ENCODE measurements at regions not wholly inside any gene's neighbourhood (a gene's known extent, or its start where the extent isn't known, plus 50 kb on each side); places are given as distances from the start of the nearest gene placed in this dataset.
"Not testable (repeated sequence)": the region's sequence is repeated elsewhere in the genome, so short reads cannot be mapped to it uniquely, and the experiment has no call there.

- 21 to 29% methylated on average over 4 of the region's 4 CpGs for WGBS, 2 donors
- Histone ChIP-seq H3K27me3 (ENCODE audit: control insufficient read depth in 1 of 2, insufficient read depth in 2 of 2, low read length in 2 of 2) (no peaks in the 10 kb centered on the region), H3K4me3 (ENCODE audit: low read depth in 1 of 2, low read length in 2 of 2) (no peak overlapping the region), H3K27ac (ENCODE audit: low read depth in 2 of 2, low read length in 1 of 2) (no peak overlapping the region), H3K36me3 (ENCODE audit: control insufficient read depth in 2 of 2, insufficient read depth in 2 of 2, low read length in 1 of 2) (no peaks in the 10 kb centered on the region), H3K9me3 (ENCODE audit: control insufficient read depth in 2 of 2, insufficient read depth in 1 of 2, low read depth in 1 of 2, low read length in 1 of 2) (no peaks in the 10 kb centered on the region), H3K4me1 (ENCODE audit: control insufficient read depth in 2 of 2, insufficient read depth in 2 of 2, low read length in 1 of 2) (no peaks in the 10 kb centered on the region)
Measured at GRCh38 chr9:82829818-82830217, 233.1 kb downstream of the RASEF start.

GRCh38 chr9:82865524-82865923 lies 197.4 kb downstream of the RASEF start:
- Histone ChIP-seq H3K9me3 (ENCODE audit: control insufficient read depth in 2 of 2, insufficient read depth in 1 of 2, low read depth in 1 of 2, low read length in 1 of 2) (no peaks in the 10 kb centered on the region), H3K27me3 (ENCODE audit: control insufficient read depth in 1 of 2, insufficient read depth in 2 of 2, low read length in 2 of 2) (no peaks in the 10 kb centered on the region), H3K4me1 (ENCODE audit: control insufficient read depth in 2 of 2, insufficient read depth in 2 of 2, low read length in 1 of 2) (no peaks in the 10 kb centered on the region), H3K4me3 (ENCODE audit: low read depth in 1 of 2, low read length in 2 of 2) (no peak overlapping the region), H3K27ac (ENCODE audit: low read depth in 2 of 2, low read length in 1 of 2) (no peak overlapping the region), H3K36me3 (ENCODE audit: control insufficient read depth in 2 of 2, insufficient read depth in 2 of 2, low read length in 1 of 2) (no peaks in the 10 kb centered on the region)
- WGBS, 2 donors: 92 to 97% methylated on average over 2 of the region's 2 CpGs

GRCh38 chr9:82880336-82881050 lies 182.4 kb downstream of the RASEF start:
- H3K27ac ChIP-seq (ENCODE audit: low read depth in 2 of 2, low read length in 1 of 2): no peak overlapping the region
- no peaks in the 10 kb centered on the region for H3K27me3 ChIP-seq (ENCODE audit: control insufficient read depth in 1 of 2, insufficient read depth in 2 of 2, low read length in 2 of 2)
- no peak overlapping the region for H3K4me3 ChIP-seq (ENCODE audit: low read depth in 1 of 2, low read length in 2 of 2)
- 51 to 54% methylated on average over 5 of the region's 5 CpGs for WGBS, 2 donors
- no peaks in the 10 kb centered on the region for H3K9me3 ChIP-seq (ENCODE audit: control insufficient read depth in 2 of 2, insufficient read depth in 1 of 2, low read depth in 1 of 2, low read length in 1 of 2)
- no peaks in the 10 kb centered on the region for H3K4me1 ChIP-seq (ENCODE audit: control insufficient read depth in 2 of 2, insufficient read depth in 2 of 2, low read length in 1 of 2)
- H3K36me3 ChIP-seq (ENCODE audit: control insufficient read depth in 2 of 2, insufficient read depth in 2 of 2, low read length in 1 of 2): no peaks in the 10 kb centered on the region

DNA sequence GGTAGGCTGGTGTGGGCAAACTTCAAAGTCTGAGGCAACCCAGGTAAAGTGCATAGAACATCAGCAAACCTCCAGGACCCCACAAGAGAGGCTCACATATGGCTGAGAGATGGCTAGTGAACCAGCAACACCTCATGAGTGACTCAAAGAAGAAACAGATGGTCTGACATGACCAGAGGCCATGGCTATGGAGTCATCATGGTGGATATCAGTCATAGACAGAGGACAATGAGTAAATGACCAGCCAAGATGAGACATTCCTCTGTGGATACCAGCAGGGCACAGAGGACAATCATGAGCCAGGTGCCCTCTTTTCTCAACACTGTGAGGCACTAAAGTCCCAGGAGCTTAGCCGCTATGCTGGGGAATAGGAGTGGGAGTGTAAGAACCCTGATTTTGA lies 180.8 kb downstream of the RASEF start:
- WGBS, 2 donors: 88 to 93% methylated on average over 1 of the region's 1 CpG
- no peaks in the 10 kb centered on the region for H3K9me3 ChIP-seq (ENCODE audit: control insufficient read depth in 2 of 2, insufficient read depth in 1 of 2, low read depth in 1 of 2, low read length in 1 of 2)

GRCh38 chr9:82882748-82883147 lies 180.2 kb downstream of the RASEF start:
- Histone ChIP-seq H3K4me3 (ENCODE audit: low read depth in 1 of 2, low read length in 2 of 2) (no peak overlapping the region), H3K27me3 (ENCODE audit: control insufficient read depth in 1 of 2, insufficient read depth in 2 of 2, low read length in 2 of 2) (no peaks in the 10 kb centered on the region), H3K9me3 (ENCODE audit: control insufficient read depth in 2 of 2, insufficient read depth in 1 of 2, low read depth in 1 of 2, low read length in 1 of 2) (no peaks in the 10 kb centered on the region), H3K27ac (ENCODE audit: low read depth in 2 of 2, low read length in 1 of 2) (no peak overlapping the region), H3K4me1 (ENCODE audit: control insufficient read depth in 2 of 2, insufficient read depth in 2 of 2, low read length in 1 of 2) (no peaks in the 10 kb centered on the region), H3K36me3 (ENCODE audit: control insufficient read depth in 2 of 2, insufficient read depth in 2 of 2, low read length in 1 of 2) (no peaks in the 10 kb centered on the region)
- WGBS, 2 donors: 42 to 46% methylated on average over 2 of the region's 2 CpGs

More for the DNA sequence above, 180.8 kb downstream of the RASEF start:
- Histone ChIP-seq H3K36me3 (ENCODE audit: control insufficient read depth in 2 of 2, insufficient read depth in 2 of 2, low read length in 1 of 2) (no peaks in the 10 kb centered on the region), H3K27ac (ENCODE audit: low read depth in 2 of 2, low read length in 1 of 2) (no peak overlapping the region), H3K4me1 (ENCODE audit: control insufficient read depth in 2 of 2, insufficient read depth in 2 of 2, low read length in 1 of 2) (no peaks in the 10 kb centered on the region), H3K27me3 (ENCODE audit: control insufficient read depth in 1 of 2, insufficient read depth in 2 of 2, low read length in 2 of 2) (no peaks in the 10 kb centered on the region), H3K4me3 (ENCODE audit: low read depth in 1 of 2, low read length in 2 of 2) (no peak overlapping the region)

GRCh38 chr9:82883436-82883835 lies 179.5 kb downstream of the RASEF start:
- H3K4me1 ChIP-seq (ENCODE audit: control insufficient read depth in 2 of 2, insufficient read depth in 2 of 2, low read length in 1 of 2): no peaks in the 10 kb centered on the region
- H3K27ac ChIP-seq (ENCODE audit: low read depth in 2 of 2, low read length in 1 of 2): no peak overlapping the region
- H3K36me3 ChIP-seq (ENCODE audit: control insufficient read depth in 2 of 2, insufficient read depth in 2 of 2, low read length in 1 of 2): no peaks in the 10 kb centered on the region
- H3K9me3 ChIP-seq (ENCODE audit: control insufficient read depth in 2 of 2, insufficient read depth in 1 of 2, low read depth in 1 of 2, low read length in 1 of 2): no peaks in the 10 kb centered on the region
- H3K4me3 ChIP-seq (ENCODE audit: low read depth in 1 of 2, low read length in 2 of 2): no peak overlapping the region
- no peaks in the 10 kb centered on the region for H3K27me3 ChIP-seq (ENCODE audit: control insufficient read depth in 1 of 2, insufficient read depth in 2 of 2, low read length in 2 of 2)
- 85 to 88% methylated on average over 3 of the region's 3 CpGs for WGBS, 2 donors

DNA sequence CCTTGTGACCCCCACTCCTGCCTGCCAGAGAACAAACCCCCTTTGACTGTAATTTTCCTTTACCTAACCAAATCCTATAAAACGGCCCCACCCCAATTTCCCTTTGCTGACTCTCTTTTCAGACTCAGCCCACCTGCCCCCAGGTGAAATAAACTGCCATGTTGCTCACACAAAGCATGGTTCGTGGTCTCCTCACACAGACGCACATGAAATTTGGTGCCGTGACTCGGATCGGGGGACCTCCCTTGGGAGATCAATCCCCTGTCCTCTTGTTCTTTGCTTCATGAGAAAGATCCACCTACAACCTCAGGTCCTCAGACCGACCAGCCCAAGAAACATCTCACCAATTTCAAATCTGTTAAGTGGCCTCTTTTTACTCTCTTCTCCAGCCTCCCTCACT lies 179.0 kb downstream of the RASEF start:
- 82 to 86% methylated on average over 7 of the region's 7 CpGs for WGBS, 2 donors
- H3K4me3 ChIP-seq (ENCODE audit: low read depth in 1 of 2, low read length in 2 of 2); H3K27ac ChIP-seq (ENCODE audit: low read depth in 2 of 2, low read length in 1 of 2); H3K4me1 ChIP-seq (ENCODE audit: control insufficient read depth in 2 of 2, insufficient read depth in 2 of 2, low read length in 1 of 2); H3K9me3 ChIP-seq (ENCODE audit: control insufficient read depth in 2 of 2, insufficient read depth in 1 of 2, low read depth in 1 of 2, low read length in 1 of 2); H3K36me3 ChIP-seq (ENCODE audit: control insufficient read depth in 2 of 2, insufficient read depth in 2 of 2, low read length in 1 of 2); H3K27me3 ChIP-seq (ENCODE audit: control insufficient read depth in 1 of 2, insufficient read depth in 2 of 2, low read length in 2 of 2): not testable (repeated sequence)

DNA sequence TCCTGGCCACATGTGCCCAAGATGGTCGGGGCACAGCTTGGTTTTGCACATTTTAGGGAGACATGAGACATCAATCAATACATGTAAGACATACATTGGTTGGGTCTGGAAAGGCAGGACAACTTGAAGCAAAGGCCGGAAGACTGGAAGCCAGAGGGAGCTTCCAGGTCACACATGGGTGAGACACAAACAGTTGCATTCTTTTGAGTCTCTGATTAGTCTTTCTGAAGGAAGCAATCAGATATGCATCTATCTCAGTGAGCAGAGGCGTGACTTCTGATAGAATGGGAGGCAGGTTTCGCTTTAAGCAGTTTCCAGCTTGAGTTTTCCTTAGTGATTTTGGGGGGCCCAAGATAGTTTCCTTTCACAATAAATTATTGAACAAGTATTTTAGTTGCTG lies 172.5 kb downstream of the RASEF start:
- H3K36me3 ChIP-seq (ENCODE audit: control insufficient read depth in 2 of 2, insufficient read depth in 2 of 2, low read length in 1 of 2): no peaks in the 10 kb centered on the region
- no peaks in the 10 kb centered on the region for H3K27me3 ChIP-seq (ENCODE audit: control insufficient read depth in 1 of 2, insufficient read depth in 2 of 2, low read length in 2 of 2)
- WGBS, 2 donors: 78% methylated on average over 4 of the region's 4 CpGs
- H3K4me3 ChIP-seq (ENCODE audit: low read depth in 1 of 2, low read length in 2 of 2): no peak overlapping the region
- no peaks in the 10 kb centered on the region for H3K9me3 ChIP-seq (ENCODE audit: control insufficient read depth in 2 of 2, insufficient read depth in 1 of 2, low read depth in 1 of 2, low read length in 1 of 2)
- H3K27ac ChIP-seq (ENCODE audit: low read depth in 2 of 2, low read length in 1 of 2): no peak overlapping the region
- H3K4me1 ChIP-seq (ENCODE audit: control insufficient read depth in 2 of 2, insufficient read depth in 2 of 2, low read length in 1 of 2): no peaks in the 10 kb centered on the region

DNA sequence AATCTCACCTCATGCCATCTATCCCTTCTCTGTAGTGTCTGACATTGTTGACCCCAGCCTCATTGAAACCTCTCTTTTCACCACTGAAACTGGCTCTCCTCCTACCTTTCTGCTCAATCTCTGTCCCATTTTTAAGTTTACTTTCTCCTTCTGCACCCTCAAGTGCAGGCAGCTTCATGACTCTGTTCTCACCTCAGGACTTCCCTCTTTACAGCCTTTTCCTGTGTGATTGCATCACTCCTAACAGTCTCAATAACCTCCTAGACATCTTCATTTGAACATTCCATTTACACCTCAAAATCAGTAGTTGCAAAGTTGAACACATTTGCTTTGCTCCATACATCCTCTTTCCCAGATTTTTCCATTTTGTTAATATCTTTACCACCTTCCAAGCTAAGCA lies 172.1 kb downstream of the RASEF start:
- Histone ChIP-seq H3K4me3 (ENCODE audit: low read depth in 1 of 2, low read length in 2 of 2) (no peak overlapping the region), H3K27me3 (ENCODE audit: control insufficient read depth in 1 of 2, insufficient read depth in 2 of 2, low read length in 2 of 2) (no peaks in the 10 kb centered on the region), H3K36me3 (ENCODE audit: control insufficient read depth in 2 of 2, insufficient read depth in 2 of 2, low read length in 1 of 2) (no peaks in the 10 kb centered on the region), H3K9me3 (ENCODE audit: control insufficient read depth in 2 of 2, insufficient read depth in 1 of 2, low read depth in 1 of 2, low read length in 1 of 2) (no peaks in the 10 kb centered on the region), H3K27ac (ENCODE audit: low read depth in 2 of 2, low read length in 1 of 2) (no peak overlapping the region), H3K4me1 (ENCODE audit: control insufficient read depth in 2 of 2, insufficient read depth in 2 of 2, low read length in 1 of 2) (no peaks in the 10 kb centered on the region)

DNA sequence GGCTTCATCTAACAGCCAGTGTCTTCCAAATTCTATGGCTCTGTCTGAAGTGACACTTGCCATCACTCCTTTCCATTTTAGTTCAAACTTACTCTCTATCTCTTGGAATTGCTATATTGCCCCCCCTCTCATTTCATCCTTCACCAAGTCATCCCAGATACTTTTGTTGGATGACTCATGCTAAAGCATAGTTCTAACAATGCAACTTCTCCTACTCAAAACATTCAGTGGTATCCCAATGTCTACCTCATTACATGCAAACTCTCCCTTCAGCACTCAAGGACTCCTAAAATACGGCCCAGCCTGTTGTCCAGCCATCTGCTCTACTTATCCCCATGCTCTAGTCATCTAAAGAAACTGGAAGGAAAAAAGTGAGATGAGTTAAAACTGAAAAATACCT lies 171.6 kb downstream of the RASEF start:
- H3K4me1 ChIP-seq (ENCODE audit: control insufficient read depth in 2 of 2, insufficient read depth in 2 of 2, low read length in 1 of 2): no peaks in the 10 kb centered on the region
- no peak overlapping the region for H3K4me3 ChIP-seq (ENCODE audit: low read depth in 1 of 2, low read length in 2 of 2)
- no peaks in the 10 kb centered on the region for H3K27me3 ChIP-seq (ENCODE audit: control insufficient read depth in 1 of 2, insufficient read depth in 2 of 2, low read length in 2 of 2)
- no peak overlapping the region for H3K27ac ChIP-seq (ENCODE audit: low read depth in 2 of 2, low read length in 1 of 2)
- no peaks in the 10 kb centered on the region for H3K9me3 ChIP-seq (ENCODE audit: control insufficient read depth in 2 of 2, insufficient read depth in 1 of 2, low read depth in 1 of 2, low read length in 1 of 2)
- H3K36me3 ChIP-seq (ENCODE audit: control insufficient read depth in 2 of 2, insufficient read depth in 2 of 2, low read length in 1 of 2): no peaks in the 10 kb centered on the region
- 62 to 65% methylated on average over 1 of the region's 1 CpG for WGBS, 2 donors
